Lower leg skin (tissue), 4 donors: ENCODE measurements at regions not wholly inside any gene's neighbourhood (a gene's known extent, or its start where the extent isn't known, plus 50 kb on each side); places are given as distances from the start of the nearest gene placed in this dataset.

Experiments
- DNase-seq, 2 donors: peaks; one replicate each; pipeline ENCODE4 v3.0.0-alpha.2; 2019; ENCODE audit warnings: low spot score in 2 of 2
- H3K4me3 ChIP-seq: fragments of 200-600 bp; sonication (generic); 2 replicates; pipeline ENCODE4 v1.5.1; 2017; ENCODE audit warnings: mild to moderate bottlenecking, low read depth; ENCODE audit not compliant: poor library complexity, severe bottlenecking
- POLR2A ChIP-seq, 2 donors: fragments of 450-650 bp; IDR thresholded peaks; one replicate each; pipeline ENCODE4 v1.6.1; 2016 to 2017; ENCODE audit warnings: antibody characterized with exemption in 2 of 2, mild to moderate bottlenecking in 1 of 2, moderate library complexity in 1 of 2
- WGBS, 2 donors: methylation state at CpG; one replicate each; pipeline ENCODE4 v1.1.5; 2018; 5-methylcytosine and 5-hydroxymethylcytosine counted together
- intact Hi-C: fragments of 100-400 bp; cut with DNase I; formaldehyde crosslinking; loops from one replicate; pipeline ENCODE4 v1.15.0; 2023; ENCODE audit warnings: low total_unique reads
- TF ChIP-seq, protein P1 (sequence below), 3 donors: fragments of 450-650 bp; IDR thresholded peaks; one replicate each; pipeline ENCODE4 v1.5.1; 2016; ENCODE audit warnings: antibody characterized with exemption in 3 of 3, mild to moderate bottlenecking in 3 of 3, moderate library complexity in 2 of 3

GRCh38 chr2:57497489-57498096 is 549.0 kb upstream of the VRK2 start:
- TF ChIP-seq POLR2A (IDR thresholded peaks at IDR 0.05), result no peak
- 16 to 28% methylated on average over 3 of the region's 3 CpGs for WGBS, 2 donors
- H3K4me3 ChIP-seq, result no peak overlapping the region
- peak in 1 of 2 donors; percentile 16 for DNase-seq
- intact Hi-C loops, result no loop called here

DNA sequence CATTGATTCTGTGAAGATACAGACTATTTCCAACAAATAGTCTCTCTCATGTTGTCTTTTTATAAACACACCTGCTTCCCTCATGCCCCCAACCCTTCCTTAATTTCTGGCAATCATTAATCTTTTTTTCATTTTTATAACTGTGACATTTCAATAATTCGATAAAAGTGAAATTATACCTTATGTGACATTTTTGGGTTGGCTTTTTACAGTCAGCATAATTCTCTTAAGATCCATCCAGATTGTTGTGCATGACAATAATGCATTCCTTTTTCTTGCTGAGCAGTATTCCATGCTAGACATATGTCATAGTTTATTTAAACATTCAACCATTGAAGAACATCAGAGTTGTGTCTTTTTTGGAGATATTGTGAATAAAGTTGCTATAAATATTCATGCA is 541.8 kb upstream of the VRK2 start:
- no peak for TF ChIP-seq POLR2A (IDR thresholded peaks at IDR 0.05)
- TF ChIP-seq, protein P1, sequence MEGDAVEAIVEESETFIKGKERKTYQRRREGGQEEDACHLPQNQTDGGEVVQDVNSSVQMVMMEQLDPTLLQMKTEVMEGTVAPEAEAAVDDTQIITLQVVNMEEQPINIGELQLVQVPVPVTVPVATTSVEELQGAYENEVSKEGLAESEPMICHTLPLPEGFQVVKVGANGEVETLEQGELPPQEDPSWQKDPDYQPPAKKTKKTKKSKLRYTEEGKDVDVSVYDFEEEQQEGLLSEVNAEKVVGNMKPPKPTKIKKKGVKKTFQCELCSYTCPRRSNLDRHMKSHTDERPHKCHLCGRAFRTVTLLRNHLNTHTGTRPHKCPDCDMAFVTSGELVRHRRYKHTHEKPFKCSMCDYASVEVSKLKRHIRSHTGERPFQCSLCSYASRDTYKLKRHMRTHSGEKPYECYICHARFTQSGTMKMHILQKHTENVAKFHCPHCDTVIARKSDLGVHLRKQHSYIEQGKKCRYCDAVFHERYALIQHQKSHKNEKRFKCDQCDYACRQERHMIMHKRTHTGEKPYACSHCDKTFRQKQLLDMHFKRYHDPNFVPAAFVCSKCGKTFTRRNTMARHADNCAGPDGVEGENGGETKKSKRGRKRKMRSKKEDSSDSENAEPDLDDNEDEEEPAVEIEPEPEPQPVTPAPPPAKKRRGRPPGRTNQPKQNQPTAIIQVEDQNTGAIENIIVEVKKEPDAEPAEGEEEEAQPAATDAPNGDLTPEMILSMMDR (IDR thresholded peaks at IDR 0.05), result no peak
- WGBS, 2 donors, result 49 to 85% methylated on average over 1 of the region's 1 CpG
- intact Hi-C loops, result no loop called here
- no peak for DNase-seq
- no peak overlapping the region for H3K4me3 ChIP-seq

GRCh38 chr2:57509189-57509588 is 537.4 kb upstream of the VRK2 start:
- WGBS, 2 donors, result 70 to 82% methylated on average over 2 of the region's 2 CpGs
- H3K4me3 ChIP-seq, result no peak overlapping the region

DNA sequence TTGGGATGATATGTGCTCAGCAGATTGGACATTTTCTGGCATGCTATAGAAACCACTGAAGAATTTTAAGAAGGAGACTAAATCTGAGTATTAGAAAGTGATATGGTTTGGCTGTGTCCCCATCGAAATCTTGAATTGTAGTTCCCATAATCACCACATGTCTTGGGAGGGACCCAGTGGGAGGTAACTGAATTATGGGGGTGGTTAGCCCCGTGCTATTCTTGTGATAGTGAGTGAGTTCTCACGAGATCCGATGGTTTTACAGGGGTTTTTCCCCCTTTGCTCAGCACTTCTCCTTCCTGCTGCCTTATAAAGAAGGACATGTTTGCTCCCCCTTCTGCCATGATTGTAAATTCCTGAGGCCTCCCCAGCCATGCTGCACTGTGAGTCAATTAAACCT is 535.9 kb upstream of the VRK2 start:
- H3K4me3 ChIP-seq, result no peak overlapping the region
- 84 to 87% methylated on average over 4 of the region's 4 CpGs for WGBS, 2 donors
- no peak for TF ChIP-seq POLR2A (IDR thresholded peaks at IDR 0.05)
- TF ChIP-seq, protein P1 (IDR thresholded peaks at IDR 0.05), result no peak
- DNase-seq, result no peak
- intact Hi-C loops, result loop anchor here (10.0 kb wide), 1 partner anchor 1326 kb away; the partner anchor contains the start of gene CCDC85A

More at GRCh38 chr2:57509189-57509588, 537.4 kb upstream of the VRK2 start:
- no peak for DNase-seq
- TF ChIP-seq, protein P1 (IDR thresholded peaks at IDR 0.05), result no peak
- no peak for TF ChIP-seq POLR2A (IDR thresholded peaks at IDR 0.05)
- intact Hi-C loops, result no loop called here

- DNase-seq, result no peak
- intact Hi-C loops, result loop anchor here (10.0 kb wide), 1 partner anchor 1331 kb away; the partner anchor contains the start of gene CCDC85A
- TF ChIP-seq, protein P1 (IDR thresholded peaks at IDR 0.05), result no peak
- no peak for TF ChIP-seq POLR2A (IDR thresholded peaks at IDR 0.05)
- H3K4me3 ChIP-seq, result no peak overlapping the region
- 45 to 57% methylated on average over 3 of the region's 3 CpGs for WGBS, 2 donors
Observed at GRCh38 chr2:57515366-57515765, 531.2 kb upstream of the VRK2 start.

DNA sequence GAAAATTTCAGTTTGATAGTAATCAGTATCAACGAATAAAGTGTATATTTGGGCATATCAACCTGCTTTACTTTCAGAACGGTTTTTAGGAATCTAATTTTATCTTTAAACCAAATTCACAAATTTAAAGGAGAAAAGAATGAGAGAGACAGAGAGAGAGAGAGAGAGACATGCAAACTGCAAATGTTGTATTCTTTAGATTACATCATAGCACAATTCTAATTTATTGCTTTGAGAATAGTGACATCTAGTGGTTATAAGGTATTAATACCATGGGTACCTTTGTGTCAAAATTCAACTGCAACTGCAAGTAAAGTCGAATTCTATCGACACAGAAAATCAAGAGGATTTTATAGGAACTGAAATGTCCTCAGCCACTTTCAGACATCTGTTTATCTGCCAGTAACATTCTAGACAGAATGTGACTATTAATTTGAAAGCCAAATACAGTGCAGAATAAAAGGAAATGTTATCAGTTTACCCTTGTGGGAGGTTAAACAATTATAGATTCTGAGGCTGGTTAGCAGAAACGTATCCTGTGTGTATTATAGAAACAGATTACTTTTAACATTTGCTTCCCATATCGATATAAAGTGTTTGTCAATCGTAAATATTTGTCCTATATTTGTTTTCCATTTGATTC is 529.8 kb upstream of the VRK2 start:
- DNase-seq, result no peak
- intact Hi-C loops, result loop anchor here (10.0 kb wide), 1 partner anchor 1332 kb away; the partner anchor contains the start of gene CCDC85A
- H3K4me3 ChIP-seq, result no peak overlapping the region
- WGBS, 2 donors, result 20 to 23% methylated on average over 7 of the region's 7 CpGs
- TF ChIP-seq, protein P1 (IDR thresholded peaks at IDR 0.05), result no peak
- no peak for TF ChIP-seq POLR2A (IDR thresholded peaks at IDR 0.05)
